ENCODE measurements at regions not wholly inside any gene's neighbourhood (a gene's known extent, or its start where the extent isn't known, plus 50 kb on each side); places are given as distances from the start of the nearest gene placed in this dataset.

GRCh38 chr12:54711669-54712068 is 63.5 kb upstream of the DCD start:
- TF ChIP-seq POLR2A (IDR thresholded peaks at IDR 0.05) (no peak), CTCF (IDR thresholded peaks at IDR 0.05) (no peak), EP300 (IDR thresholded peaks at IDR 0.05; ENCODE audit: low read depth) (no peak)
